ENCODE measurements at regions not wholly inside any gene's neighbourhood (a gene's known extent, or its start where the extent isn't known, plus 50 kb on each side); places are given as distances from the start of the nearest gene placed in this dataset.

DNA sequence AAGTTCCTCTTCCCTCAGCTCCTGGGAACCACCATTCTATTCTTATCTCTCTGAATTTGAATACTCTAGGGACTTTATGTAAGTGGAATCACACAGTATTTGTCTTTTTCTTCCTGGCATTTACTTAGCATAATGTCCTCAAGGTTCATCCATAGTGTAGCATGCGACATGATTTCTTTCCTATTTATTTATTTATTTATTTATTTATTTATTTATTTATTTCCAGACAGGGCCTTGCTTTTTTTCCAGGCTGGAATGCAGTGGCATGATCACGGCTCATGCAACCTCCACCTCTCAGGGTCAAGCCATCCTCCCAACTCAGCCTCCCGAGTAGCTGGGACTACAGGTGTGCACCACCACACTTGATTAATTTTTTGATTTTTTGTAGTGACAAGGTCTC lies 142.1 kb downstream of the GPBP1 start:
- no peak overlapping the region for H3K4me3 ChIP-seq (replicated peaks in 1 of 3)
- no peaks in the 10 kb centered on the region for H3K4me1 ChIP-seq
- no peaks in the 10 kb centered on the region for H3K36me3 ChIP-seq
- H3K27me3 ChIP-seq, result no peaks in the 10 kb centered on the region
- H3K9me3 ChIP-seq, result no peaks in the 10 kb centered on the region
- TF ChIP-seq, protein P1, sequence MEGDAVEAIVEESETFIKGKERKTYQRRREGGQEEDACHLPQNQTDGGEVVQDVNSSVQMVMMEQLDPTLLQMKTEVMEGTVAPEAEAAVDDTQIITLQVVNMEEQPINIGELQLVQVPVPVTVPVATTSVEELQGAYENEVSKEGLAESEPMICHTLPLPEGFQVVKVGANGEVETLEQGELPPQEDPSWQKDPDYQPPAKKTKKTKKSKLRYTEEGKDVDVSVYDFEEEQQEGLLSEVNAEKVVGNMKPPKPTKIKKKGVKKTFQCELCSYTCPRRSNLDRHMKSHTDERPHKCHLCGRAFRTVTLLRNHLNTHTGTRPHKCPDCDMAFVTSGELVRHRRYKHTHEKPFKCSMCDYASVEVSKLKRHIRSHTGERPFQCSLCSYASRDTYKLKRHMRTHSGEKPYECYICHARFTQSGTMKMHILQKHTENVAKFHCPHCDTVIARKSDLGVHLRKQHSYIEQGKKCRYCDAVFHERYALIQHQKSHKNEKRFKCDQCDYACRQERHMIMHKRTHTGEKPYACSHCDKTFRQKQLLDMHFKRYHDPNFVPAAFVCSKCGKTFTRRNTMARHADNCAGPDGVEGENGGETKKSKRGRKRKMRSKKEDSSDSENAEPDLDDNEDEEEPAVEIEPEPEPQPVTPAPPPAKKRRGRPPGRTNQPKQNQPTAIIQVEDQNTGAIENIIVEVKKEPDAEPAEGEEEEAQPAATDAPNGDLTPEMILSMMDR (IDR thresholded peaks at IDR 0.05), result no peak
- no peak for TF ChIP-seq POLR2A (IDR thresholded peaks at IDR 0.05)
- WGBS, 2 donors, result 97 to 99% methylated on average over 3 of the region's 3 CpGs
- no peak overlapping the region for H3K27ac ChIP-seq
- intact Hi-C loops (cut with DNase I), result no loop called here
- no peak for DNase-seq
